ENCODE measurements at regions not wholly inside any gene's neighbourhood (a gene's known extent, or its start where the extent isn't known, plus 50 kb on each side); places are given as distances from the start of the nearest gene placed in this dataset.

GRCh38 chr2:16565481-16565880 is 100.2 kb downstream of the CYRIA start:
- DNase-seq (ENCODE audit: low spot score): no peak

- DNase-seq (ENCODE audit: low spot score): no peak
Measured at GRCh38 chr2:16561676-16562075, 104.0 kb downstream of the CYRIA start.

GRCh38 chr2:16561251-16561650 is 104.4 kb downstream of the CYRIA start:
- no peak for DNase-seq (ENCODE audit: low spot score)

GRCh38 chr2:16559278-16560067 is 106.2 kb downstream of the CYRIA start:
- DNase-seq (ENCODE audit: low spot score): peak; percentile 14

- DNase-seq (ENCODE audit: low spot score): no peak
Measured at GRCh38 chr2:16554060-16554583, 111.5 kb downstream of the CYRIA start.

- peak; percentile 69 for DNase-seq (ENCODE audit: low spot score)
Measured at GRCh38 chr2:16553226-16553625, 112.4 kb downstream of the CYRIA start.

GRCh38 chr2:16552202-16552601 is 113.4 kb downstream of the CYRIA start:
- no peak for DNase-seq (ENCODE audit: low spot score)

- DNase-seq (ENCODE audit: low spot score): no peak
Measured at GRCh38 chr2:16548036-16548435, 117.6 kb downstream of the CYRIA start.

- DNase-seq (ENCODE audit: low spot score): no peak
Measured at GRCh38 chr2:16546128-16546754, 119.4 kb downstream of the CYRIA start.

GRCh38 chr2:16538707-16539106 is 126.9 kb downstream of the CYRIA start:
- no peak for DNase-seq (ENCODE audit: low spot score)

- DNase-seq (ENCODE audit: low spot score): no peak
Measured at GRCh38 chr2:16537347-16537746, 128.3 kb downstream of the CYRIA start.

GRCh38 chr2:16526193-16526592 is 139.4 kb downstream of the CYRIA start:
- DNase-seq (ENCODE audit: low spot score): no peak

GRCh38 chr2:16525265-16525887 is 140.3 kb downstream of the CYRIA start:
- DNase-seq (ENCODE audit: low spot score): no peak

GRCh38 chr2:16523711-16524110 is 141.9 kb downstream of the CYRIA start:
- no peak for DNase-seq (ENCODE audit: low spot score)

GRCh38 chr2:16522031-16522831 is 143.4 kb downstream of the CYRIA start:
- DNase-seq (ENCODE audit: low spot score): no peak

- DNase-seq (ENCODE audit: low spot score): no peak
Measured at GRCh38 chr2:16520891-16521290, 144.7 kb downstream of the CYRIA start.

- no peak for DNase-seq (ENCODE audit: low spot score)
Measured at GRCh38 chr2:16515696-16516095, 149.9 kb downstream of the CYRIA start.

GRCh38 chr2:16513626-16514025 is 152.0 kb downstream of the CYRIA start:
- DNase-seq (ENCODE audit: low spot score): no peak

GRCh38 chr2:16511041-16511440 is 154.6 kb downstream of the CYRIA start:
- DNase-seq (ENCODE audit: low spot score): no peak

- DNase-seq (ENCODE audit: low spot score): no peak
Measured at GRCh38 chr2:16509042-16509441, 156.6 kb downstream of the CYRIA start.

- no peak for DNase-seq (ENCODE audit: low spot score)
Measured at GRCh38 chr2:16508490-16508851, 157.2 kb downstream of the CYRIA start.
